HepG2 (cell line): ENCODE measurements at regions not wholly inside any gene's neighbourhood (a gene's known extent, or its start where the extent isn't known, plus 50 kb on each side); places are given as distances from the start of the nearest gene placed in this dataset.

Source experiments
- ATAC-seq: fragments of 200-7000 bp; cut with Tn5 transposase; 3 replicates; pipeline ENCODE4 v1.9.1; 2020; ENCODE audit warnings: mild to moderate bottlenecking, moderate library complexity
- BruUV-seq: library from RNA; stranded (reverse); fragments of 400-500 nt; replicated peaks from 2 replicates; lab custom pipeline; 2021; lab: Mats Ljungman, UMichigan
- CTCF ChIA-PET: fragments of 300-600 bp; formaldehyde crosslinking; extraction: SDS; loops from one replicate; lab custom pipeline; 2021; ENCODE audit warnings: low total read pairs, inconsistent platforms, low intra/inter-chr PET ratio; lab: Yijun Ruan, JAX
- POLR2A ChIA-PET: fragments of 350-600 bp; sonication (Branson Sonifier 250); formaldehyde crosslinking; loops from one replicate; lab custom pipeline; 2020; ENCODE audit warnings: antibody characterized with exemption, inconsistent platforms; lab: Yijun Ruan, JAX
- DNase-seq: peaks from one replicate; pipeline ENCODE4 v3.0.0-alpha.2; 2015; ENCODE audit warnings: low spot score
- FAIRE-seq: peaks from 3 replicates; lab custom pipeline; 2011; peaks lifted over from hg19 to GRCh38; lab: Jason Lieb, UNC
- H2AFZ ChIP-seq: one replicate; pipeline ENCODE4 v1.6.1; 2011; ENCODE audit warnings: low read length, inconsistent platforms
- H3K27ac ChIP-seq: fragments of 300-600 bp; 3 replicates; pipeline ENCODE4 v1.8.0; 2011; ENCODE audit warnings: mixed run types, mild to moderate bottlenecking, mixed read lengths, low read length, inconsistent platforms; ENCODE audit not compliant: insufficient read depth; ENCODE audit errors: extremely low read length
- H3K27me3 ChIP-seq, 2 experiments: fragments of 200-600 bp in 1 of 2; 2 replicates in 1 of 2; 3 replicates in 1 of 2; pipeline versions ENCODE4 v1.6.0 to v1.8.0; 2011; ENCODE audit warnings: low read length in 2 of 2, mild to moderate bottlenecking in 2 of 2, moderate library complexity in 2 of 2, inconsistent platforms in 1 of 2; ENCODE audit not compliant: insufficient read depth in 2 of 2, control insufficient read depth in 1 of 2
- H3K36me3 ChIP-seq, 2 experiments: fragments of 200-600 bp in 1 of 2; replicated peaks in 1 of 2; 2 replicates in 1 of 2; 3 replicates in 1 of 2; pipeline versions ENCODE4 v1.5.1 to v1.8.0; 2011; ENCODE audit warnings: low read length in 2 of 2, inconsistent platforms in 1 of 2; ENCODE audit not compliant: insufficient read depth in 2 of 2, control insufficient read depth in 1 of 2
- H3K4me1 ChIP-seq: 2 replicates; pipeline ENCODE4 v1.5.1; 2012; ENCODE audit warnings: low read length, inconsistent platforms; ENCODE audit not compliant: insufficient read depth
- H3K4me2 ChIP-seq: 2 replicates; pipeline ENCODE4 v1.6.0; 2011; ENCODE audit warnings: low read depth, low read length, inconsistent platforms
- H3K4me3 ChIP-seq, 3 experiments: fragments of 200-600 bp in 1 of 3; sonication (generic), shearing (Covaris generic) in 1 of 3; replicated peaks in 1 of 3; 2 replicates each; pipeline ENCODE4 v1.5.1; 2011 to 2016; ENCODE audit warnings: low read length in 3 of 3, inconsistent platforms in 2 of 3, low read depth in 2 of 3, mild to moderate bottlenecking in 2 of 3, control low read depth in 1 of 3, mixed read lengths in 1 of 3; ENCODE audit not compliant: insufficient read depth in 1 of 3
- H3K79me2 ChIP-seq: one replicate; pipeline ENCODE4 v1.6.1; 2011; ENCODE audit warnings: low read length, inconsistent platforms; ENCODE audit not compliant: insufficient read depth
- H3K9ac ChIP-seq: 2 replicates; pipeline ENCODE4 v1.6.0; 2011; ENCODE audit warnings: mild to moderate bottlenecking, low read depth, low read length, inconsistent platforms; ENCODE audit not compliant: insufficient read depth
- H3K9me3 ChIP-seq: 2 replicates; pipeline ENCODE4 v1.5.1; 2012; ENCODE audit warnings: mild to moderate bottlenecking, low read length
- H4K20me1 ChIP-seq: 2 replicates; pipeline ENCODE4 v1.6.0; 2011; ENCODE audit warnings: inconsistent platforms, mild to moderate bottlenecking, low read length, moderate library complexity; ENCODE audit not compliant: insufficient read depth
- CSRNP1 ChIP-seq: sonication (generic); formaldehyde crosslinking; IDR thresholded peaks from 2 replicates; pipeline ENCODE4 v1.8.1; 2023; ENCODE audit warnings: mild to moderate bottlenecking, missing genetic modification reagents
- MYNN ChIP-seq: sonication (generic); formaldehyde crosslinking; IDR thresholded peaks from 2 replicates; pipeline ENCODE4 v1.4.0; 2020; ENCODE audit warnings: mild to moderate bottlenecking, low read depth, missing genetic modification reagents
- NFATC3 ChIP-seq: sonication (generic); formaldehyde crosslinking; IDR thresholded peaks from 2 replicates; pipeline ENCODE4 v1.5.1; 2020; ENCODE audit warnings: mild to moderate bottlenecking, missing genetic modification reagents
- ZFP37 ChIP-seq: sonication (generic); formaldehyde crosslinking; IDR thresholded peaks from 2 replicates; pipeline ENCODE4 v1.4.0; 2020; ENCODE audit warnings: missing genetic modification reagents, borderline replicate concordance
- ZHX1 ChIP-seq: sonication (generic); formaldehyde crosslinking; IDR thresholded peaks from 2 replicates; pipeline ENCODE4 v1.8.1; 2022; ENCODE audit warnings: low read depth, mild to moderate bottlenecking, missing genetic modification reagents
- ZMYM2 ChIP-seq: sonication (generic); formaldehyde crosslinking; IDR thresholded peaks from 2 replicates; pipeline ENCODE4 v1.8.0; 2022; ENCODE audit warnings: mild to moderate bottlenecking, missing genetic modification reagents
- ZNF30 ChIP-seq: sonication (generic); formaldehyde crosslinking; IDR thresholded peaks from 2 replicates; pipeline ENCODE4 v1.5.0; 2020; ENCODE audit warnings: mild to moderate bottlenecking, missing genetic modification reagents
- ZNF414 ChIP-seq: sonication (generic); formaldehyde crosslinking; IDR thresholded peaks from 2 replicates; pipeline ENCODE4 v1.5.0; 2020; ENCODE audit warnings: missing genetic modification reagents
- ZNF598 ChIP-seq: sonication (generic); formaldehyde crosslinking; IDR thresholded peaks from 2 replicates; pipeline ENCODE4 v1.5.1; 2020; ENCODE audit warnings: mild to moderate bottlenecking, missing genetic modification reagents, borderline replicate concordance
- WGBS: methylation state at CpG from one replicate; pipeline ENCODE4 v1.1.6; 2017; ENCODE audit warnings: low lambda C conversion rate; 5-methylcytosine and 5-hydroxymethylcytosine counted together
- in situ Hi-C: cut with HindIII; loops from 2 replicates; pipeline ENCODE4 v1.10.0; 2017; ENCODE audit warnings: low pct_unique_long_range_greater_than_20kb; ENCODE audit not compliant: extremely low pct_ligation_motif_present
- intact Hi-C: fragments of 100-400 bp; cut with micrococcal nuclease; formaldehyde crosslinking; loops from one replicate; pipeline ENCODE4 v1.10.0; 2022; ENCODE audit not compliant: unreplicated experiment

- no peak for FAIRE-seq
Measured at GRCh38 chrX:39931529-39932282, 166.1 kb downstream of the BCOR start.

More at GRCh38 chrX:39931529-39932282, 166.1 kb downstream of the BCOR start:
- DNase-seq, result no peak
- Histone ChIP-seq H3K9ac (no peak overlapping the region), H4K20me1 (no peaks in the 10 kb centered on the region), H3K4me2 (no peak overlapping the region), H3K79me2 (no peaks in the 10 kb centered on the region), H2AFZ (no peak overlapping the region), H3K4me1 (peaks cover 17% of the 10 kb centered on the region), H3K9me3 (no peaks in the 10 kb centered on the region), H3K36me3 (no peaks in the 10 kb centered on the region), H3K4me3 (no peak overlapping the region), H3K27me3 (peaks cover 0 to 3% of the 10 kb centered on the region in 2 experiments; a peak in 1 of 5 replicates), H3K27ac (no peak overlapping the region)
- no TSS peak for BruUV-seq
- in situ Hi-C loops (loop anchor here (25.0 kb wide), 1 partner anchor 331 kb away; no protein-coding TSS in a partner anchor), intact Hi-C loops (no loop called here)
- POLR2A ChIA-PET, result no interaction called here
- 27% methylated on average over 3 of the region's 3 CpGs for WGBS
- no peak for TF ChIP-seq CSRNP1 (CRISPR knock-in tag)
- no peak for TF ChIP-seq ZMYM2
- TF ChIP-seq ZNF30 (CRISPR knock-in tag), result no peak
- TF ChIP-seq ZNF414 (CRISPR knock-in tag), result no peak
- no peak for TF ChIP-seq MYNN (CRISPR knock-in tag)
- TF ChIP-seq NFATC3 (CRISPR knock-in tag), result no peak
- no peak for TF ChIP-seq ZHX1
- no peak for TF ChIP-seq ZNF598 (CRISPR knock-in tag)
- TF ChIP-seq ZFP37 (CRISPR knock-in tag), result no peak
- CTCF ChIA-PET, result no interaction called here
- no peak for ATAC-seq
